ENCODE measurements at regions not wholly inside any gene's neighbourhood (a gene's known extent, or its start where the extent isn't known, plus 50 kb on each side); places are given as distances from the start of the nearest gene placed in this dataset.

GRCh38 chr3:177744873-177745606 is 547.8 kb upstream of the TBL1XR1 start (continued):
- no peak for TF ChIP-seq YY1 (IDR thresholded peaks at IDR 0.05)

GRCh38 chr3:177745607-177746005 is 548.3 kb upstream of the TBL1XR1 start:
- no peaks in the 10 kb centered on the region for H3K27me3 ChIP-seq (ENCODE audit: control insufficient read depth in 4 of 4, insufficient read depth in 4 of 4, low read length in 3 of 4)
- no peak for DNase-seq (ENCODE audit: low spot score)
- 75% methylated on average over 3 of the region's 3 CpGs for WGBS
- H3K4me1 ChIP-seq (ENCODE audit: control insufficient read depth in 4 of 4, insufficient read depth in 4 of 4, low read length in 3 of 4) = no peaks in the 10 kb centered on the region
- no peak overlapping the region for H3K4me3 ChIP-seq (ENCODE audit: low read depth in 1 of 3, low read length in 3 of 3)
- no peak for TF ChIP-seq HNF4A (conservative IDR thresholded peaks at IDR 0.05)
- TF ChIP-seq JUND (IDR thresholded peaks at IDR 0.05) = no peak
- TF ChIP-seq NR2F2 (IDR thresholded peaks at IDR 0.05) = no peak
- no peak for TF ChIP-seq GABPA (IDR thresholded peaks at IDR 0.05 in 1 of 2, conservative IDR thresholded peaks at IDR 0.05 in 1 of 2)
- TF ChIP-seq YY1 (IDR thresholded peaks at IDR 0.05) = no peak
- TF ChIP-seq HNF4G (IDR thresholded peaks at IDR 0.05) = no peak
- no peak for TF ChIP-seq TAF1 (conservative IDR thresholded peaks at IDR 0.05)
- no peak for TF ChIP-seq SP1 (IDR thresholded peaks at IDR 0.05)
- no peak for TF ChIP-seq MAX (IDR thresholded peaks at IDR 0.05)
- no peak for TF ChIP-seq EGR1 (IDR thresholded peaks at IDR 0.05; ENCODE audit: low read depth in 2 of 2)
- no peak for TF ChIP-seq FOXA1 (IDR thresholded peaks at IDR 0.05)
- no peak for TF ChIP-seq RXRA (IDR thresholded peaks at IDR 0.05)
- TF ChIP-seq REST (IDR thresholded peaks at IDR 0.05) = no peak
- no peak for TF ChIP-seq RAD21 (IDR thresholded peaks at IDR 0.05)
- no peak for TF ChIP-seq ATF3 (IDR thresholded peaks at IDR 0.05)
- no peak for TF ChIP-seq ZBTB33 (IDR thresholded peaks at IDR 0.05)
- TF ChIP-seq CTCF (IDR thresholded peaks at IDR 0.05; ENCODE audit: low read depth, low read length, missing input control) = no peak
- no peak for TF ChIP-seq FOXA2 (IDR thresholded peaks at IDR 0.05)
- no peak overlapping the region for H3K27ac ChIP-seq (ENCODE audit: low read depth in 1 of 2, low read length in 2 of 2)
- no peaks in the 10 kb centered on the region for H3K9me3 ChIP-seq (ENCODE audit: control insufficient read depth in 4 of 4, low read length in 3 of 4)
- H3K9ac ChIP-seq (ENCODE audit: low read depth in 1 of 2, low read length in 2 of 2) = no peak overlapping the region
- H3K36me3 ChIP-seq (ENCODE audit: control insufficient read depth in 4 of 4, insufficient read depth in 3 of 4, low read depth in 1 of 4, low read length in 3 of 4) = no peaks in the 10 kb centered on the region
